K562 (cell line): ENCODE measurements at regions not wholly inside any gene's neighbourhood (a gene's known extent, or its start where the extent isn't known, plus 50 kb on each side); places are given as distances from the start of the nearest gene placed in this dataset.

Experiments used
- ATAC-seq: fragments of 200-7000 bp; cut with Tn5 transposase; 3 replicates; pipeline ENCODE4 v1.9.1; 2020; ENCODE audit warnings: moderate library complexity
- BruUV-seq: library from RNA; stranded (reverse); fragments of 400-500 nt; replicated peaks from 2 replicates; lab custom pipeline; 2021; lab: Mats Ljungman, UMichigan
- CTCF ChIA-PET: fragments of 300-600 bp; formaldehyde crosslinking; extraction: SDS; loops from one replicate; lab custom pipeline; 2021; ENCODE audit warnings: low intra/inter-chr PET ratio; lab: Yijun Ruan, JAX
- POLR2A ChIA-PET: fragments of 300-600, 350-650 bp; sonication (Branson Sonifier 250); formaldehyde crosslinking; extraction: SDS; loops from one replicate; lab custom pipeline; 2021; ENCODE audit warnings: antibody characterized with exemption, inconsistent platforms; lab: Yijun Ruan, JAX
- DNase-seq, 4 experiments: peaks; one replicate each; pipeline versions ENCODE4 v3.0.0 to v3.0.0-alpha.2; 2011 to 2018; ENCODE audit warnings: low spot score in 3 of 4, mixed read lengths in 3 of 4; ENCODE audit errors: extremely low read depth in 1 of 4
- FAIRE-seq: peaks from 2 replicates; lab custom pipeline; 2011; peaks lifted over from hg19 to GRCh38; lab: Jason Lieb, UNC
- H2AFZ ChIP-seq: 2 replicates; pipeline ENCODE4 v1.6.0; 2011; ENCODE audit warnings: low read depth, low read length, control low read depth, inconsistent platforms
- H3K27ac ChIP-seq: fragments of 200-600 bp; 3 replicates; pipeline ENCODE4 v1.8.0; 2011; ENCODE audit warnings: low read depth, mild to moderate bottlenecking, control low read depth, inconsistent platforms, low read length, moderate library complexity, mixed read lengths; ENCODE audit errors: extremely low read depth
- H3K27me3 ChIP-seq, 2 experiments: fragments of 300-600 bp in 1 of 2; 2 replicates in 1 of 2; 3 replicates in 1 of 2; pipeline versions ENCODE4 v1.6.0 to v1.8.0; 2011; ENCODE audit warnings: inconsistent platforms in 2 of 2, low read length in 2 of 2, mild to moderate bottlenecking in 1 of 2, mixed read lengths in 1 of 2, moderate library complexity in 1 of 2; ENCODE audit not compliant: control insufficient read depth in 2 of 2, insufficient read depth in 2 of 2
- H3K36me3 ChIP-seq: fragments of 300-600 bp; 3 replicates; pipeline ENCODE4 v1.8.0; 2011; ENCODE audit warnings: mild to moderate bottlenecking, low read length, inconsistent platforms; ENCODE audit not compliant: control insufficient read depth, insufficient read depth
- H3K4me1 ChIP-seq, 2 experiments: fragments of 200-600 bp in 1 of 2; replicated peaks in 1 of 2; 2 replicates in 1 of 2; 3 replicates in 1 of 2; pipeline versions ENCODE4 v1.5.1 to v1.8.0; 2011; ENCODE audit warnings: inconsistent platforms in 2 of 2, low read length in 2 of 2, mild to moderate bottlenecking in 1 of 2, mixed read lengths in 1 of 2, moderate library complexity in 1 of 2; ENCODE audit not compliant: control insufficient read depth in 2 of 2, insufficient read depth in 2 of 2
- H3K4me2 ChIP-seq: 2 replicates; pipeline ENCODE4 v1.6.1; 2011; ENCODE audit warnings: low read length, control low read depth, inconsistent platforms, mixed read lengths; ENCODE audit not compliant: insufficient read depth
- H3K4me3 ChIP-seq: fragments of 200-600 bp; sonication (generic), shearing (Covaris generic); 2 replicates; pipeline ENCODE4 v1.5.1; 2016; ENCODE audit warnings: control low read depth, inconsistent platforms
- H3K79me2 ChIP-seq: fragments of 200-600 bp; 3 replicates; pipeline ENCODE4 v1.8.0; 2011; ENCODE audit warnings: low read length, inconsistent platforms; ENCODE audit not compliant: control insufficient read depth, insufficient read depth
- H3K9ac ChIP-seq, 2 experiments: 2 replicates each; pipeline versions ENCODE4 v1.6.0 to v1.6.1; 2011; ENCODE audit warnings: low read depth in 2 of 2, low read length in 2 of 2, control low read depth in 1 of 2, inconsistent platforms in 1 of 2, mild to moderate bottlenecking in 1 of 2, mixed read lengths in 1 of 2; ENCODE audit not compliant: insufficient read depth in 1 of 2
- H3K9me1 ChIP-seq: one replicate; pipeline ENCODE4 v1.6.0; 2011; ENCODE audit warnings: inconsistent platforms, mild to moderate bottlenecking, low read length, moderate library complexity; ENCODE audit not compliant: control insufficient read depth, insufficient read depth
- H3K9me3 ChIP-seq: replicated peaks from 2 replicates; pipeline ENCODE4 v1.5.1; 2011; ENCODE audit warnings: low read depth, low read length, inconsistent platforms; ENCODE audit not compliant: control insufficient read depth, insufficient read depth
- H4K20me1 ChIP-seq: replicated peaks from 2 replicates; pipeline ENCODE4 v1.6.1; 2011; ENCODE audit warnings: low read length, inconsistent platforms, mixed read lengths; ENCODE audit not compliant: control insufficient read depth, insufficient read depth
- E4F1 ChIP-seq: fragments of 250-450 bp; sonication (Bioruptor Pico); IDR thresholded peaks from 2 replicates; pipeline ENCODE4 v1.5.0; 2021; ENCODE audit warnings: mild to moderate bottlenecking, borderline replicate concordance
- IRF2 ChIP-seq: sonication (generic); formaldehyde crosslinking; IDR thresholded peaks from 2 replicates; pipeline ENCODE4 v1.8.1; 2022; ENCODE audit warnings: mild to moderate bottlenecking, missing genetic modification reagents
- PHF8 ChIP-seq: fragments of 200-600 bp; sonication (generic); IDR thresholded peaks from 2 replicates; pipeline ENCODE4 v1.6.1; 2012; ENCODE audit warnings: mixed run types, mild to moderate bottlenecking, inconsistent platforms, low read length, moderate library complexity, borderline replicate concordance
- PML ChIP-seq: IDR thresholded peaks from 2 replicates; pipeline ENCODE4 v1.6.1; 2012; ENCODE audit warnings: low read length, inconsistent platforms
- SUPT5H ChIP-seq: fragments of 450-650 bp; IDR thresholded peaks from 2 replicates; pipeline ENCODE4 v1.6.1; 2016
- ZSCAN29 ChIP-seq: fragments of 450-650 bp; IDR thresholded peaks from 2 replicates; pipeline ENCODE4 v1.6.1; 2017
- WGBS: fragments of 100-300 bp; shearing (Covaris generic); methylation state at CpG from one replicate; pipeline ENCODE4 v1.1.6; 2016; ENCODE audit warnings: low coverage, mixed read lengths; ENCODE audit not compliant: insufficient coverage; ENCODE audit errors: missing lambda C conversion rate; 5-methylcytosine and 5-hydroxymethylcytosine counted together
- in situ Hi-C: fragments of 300-500 bp; cut with MboI; formaldehyde crosslinking; loops from 4 replicates; pipeline ENCODE4 v1.15.0; 2018; ENCODE audit warnings: inconsistent platforms, mixed read lengths
- intact Hi-C: fragments of 100-400 bp; cut with micrococcal nuclease; formaldehyde crosslinking; loops from 2 replicates; pipeline ENCODE4 v1.14.2; 2022

GRCh38 chr2:238586931-238587775 lies 160.4 kb downstream of the ASB1 start:
- Histone ChIP-seq H3K9ac (no peak overlapping the region), H2AFZ (no peak overlapping the region), H3K4me2 (no peak overlapping the region), H4K20me1 (no peaks in the 10 kb centered on the region), H3K27me3 (peaks cover 0 to 20% of the 10 kb centered on the region in 2 experiments; a peak in 3 of 5 replicates), H3K27ac (no peak overlapping the region), H3K79me2 (no peaks in the 10 kb centered on the region), H3K4me1 (no peaks in the 10 kb centered on the region), H3K36me3 (no peaks in the 10 kb centered on the region), H3K9me3 (no peaks in the 10 kb centered on the region), H3K9me1 (no peaks in the 10 kb centered on the region), H3K4me3 (no peak overlapping the region)
- DNase-seq (no peak), ATAC-seq (no peak), FAIRE-seq (no peak)
- POLR2A ChIA-PET, result no interaction called here
- 0% methylated on average over 8 of the region's 16 CpGs for WGBS
- CTCF ChIA-PET, result no interaction called here
- no TSS peak for BruUV-seq
- intact Hi-C loops (no loop called here), in situ Hi-C loops (no loop called here)
- no peak for TF ChIP-seq PHF8
- TF ChIP-seq PML, result no peak
- TF ChIP-seq SUPT5H, result no peak
- no peak for TF ChIP-seq E4F1 (CRISPR knock-in tag)
- TF ChIP-seq ZSCAN29, result no peak
- TF ChIP-seq IRF2 (CRISPR knock-in tag), result no peak
